Germinal center (tissue), 1 donor: ENCODE measurements at regions not wholly inside any gene's neighbourhood (a gene's known extent, or its start where the extent isn't known, plus 50 kb on each side); places are given as distances from the start of the nearest gene placed in this dataset.
A peak's percentile ranks its signal among the peaks of the same experiment; 100 is the strongest.

Source experiments
- DNase-seq: peaks from one replicate; pipeline ENCODE4 v3.0.0; 2012; ENCODE audit warnings: mixed read lengths, low spot score

DNA sequence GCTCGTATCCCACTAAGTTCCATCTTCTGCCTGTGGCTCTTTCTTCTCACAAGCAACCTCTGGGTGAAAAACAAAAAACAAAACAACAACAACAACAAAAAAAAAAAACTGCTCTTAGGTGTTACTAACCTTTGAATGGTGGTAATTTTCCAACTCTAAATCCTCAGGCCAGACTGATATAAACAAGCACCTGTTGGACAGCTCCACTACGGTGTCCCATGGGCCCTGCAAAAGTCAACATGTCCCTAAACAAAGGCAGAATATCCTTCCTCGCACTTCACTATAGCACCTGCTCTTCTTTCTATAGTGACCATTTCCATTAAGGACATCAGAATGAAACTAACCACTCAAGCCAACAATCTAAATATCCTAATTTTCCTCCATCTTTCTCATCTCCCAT lies 54.6 kb upstream of the PARM1 start:
- no peak for DNase-seq

DNA sequence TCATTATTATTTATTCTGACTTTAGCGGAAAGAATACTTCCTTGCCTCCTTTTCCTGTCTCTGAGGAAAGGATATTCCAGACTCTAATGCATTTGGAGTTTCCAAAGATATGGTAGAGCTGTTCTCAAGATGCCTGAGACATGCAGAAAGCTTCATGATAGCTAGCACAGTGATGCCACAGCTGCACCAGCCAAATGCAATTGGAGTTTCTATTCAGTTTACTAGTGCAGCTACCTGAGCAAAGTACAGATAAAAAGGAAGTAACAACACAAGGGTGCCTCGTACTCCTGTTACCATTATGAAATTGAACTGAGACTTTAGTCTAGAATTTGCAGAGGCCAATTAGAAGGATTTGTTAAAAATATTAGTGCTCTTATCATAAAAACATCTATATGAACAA lies 57.5 kb upstream of the PARM1 start:
- DNase-seq: peak; percentile 15

DNA sequence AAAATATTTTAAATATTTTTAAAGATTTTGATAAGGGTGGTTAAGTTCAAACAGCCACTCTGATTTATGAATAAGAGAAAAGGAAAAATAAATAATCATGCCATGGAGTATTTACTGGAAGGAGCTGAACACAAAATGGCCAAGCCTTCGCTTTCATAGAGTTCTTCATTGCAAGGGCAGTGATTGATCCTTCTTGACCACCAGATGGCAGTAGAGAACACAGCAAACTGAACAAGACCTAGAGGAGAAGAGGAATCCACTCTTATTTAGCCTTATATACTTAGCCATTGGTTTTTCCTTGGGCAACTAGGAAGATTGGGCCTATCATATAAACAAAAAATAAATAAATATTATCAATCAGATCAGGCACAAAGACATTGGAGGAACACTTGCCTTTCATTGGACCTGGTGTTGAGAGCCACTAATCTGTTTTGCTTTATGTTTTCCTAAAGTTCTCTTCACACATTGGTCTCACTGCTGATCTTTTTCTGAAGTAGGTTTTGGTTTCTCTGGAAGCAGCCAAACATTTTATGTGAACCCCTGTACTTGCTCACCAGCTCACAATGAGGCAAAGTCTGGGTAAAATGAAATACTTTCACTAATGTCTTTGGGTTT lies 58.1 kb upstream of the PARM1 start:
- DNase-seq: peak; percentile 39

- peak; percentile 28 for DNase-seq
These were observed 59.2 kb upstream of the PARM1 start for GRCh38 chr4:74873545-74874301.

- no peak for DNase-seq
These were observed 64.7 kb upstream of the BTC start for GRCh38 chr4:74858921-74859562.

DNA sequence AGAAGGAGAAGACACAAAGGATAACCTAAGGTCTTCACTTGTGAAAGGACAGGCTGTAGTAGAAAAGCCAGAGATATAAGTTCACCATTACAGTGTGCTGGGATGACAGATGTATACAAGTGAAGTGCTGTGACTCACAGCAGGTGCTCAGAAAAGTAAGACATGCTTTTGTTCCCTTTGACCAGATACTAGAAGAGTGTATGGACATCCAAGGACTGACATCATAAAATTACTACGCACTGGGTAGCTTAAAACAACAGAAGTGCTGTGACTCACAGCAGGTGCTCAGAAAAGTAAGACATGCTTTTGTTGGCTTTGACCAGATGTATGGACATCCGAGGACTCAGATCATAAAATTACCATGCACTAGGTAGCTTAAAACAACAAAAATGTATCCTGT lies 61.6 kb upstream of the BTC start:
- DNase-seq: no peak

- no peak for DNase-seq
These were observed 54.5 kb upstream of the BTC start for GRCh38 chr4:74848774-74849173.

DNA sequence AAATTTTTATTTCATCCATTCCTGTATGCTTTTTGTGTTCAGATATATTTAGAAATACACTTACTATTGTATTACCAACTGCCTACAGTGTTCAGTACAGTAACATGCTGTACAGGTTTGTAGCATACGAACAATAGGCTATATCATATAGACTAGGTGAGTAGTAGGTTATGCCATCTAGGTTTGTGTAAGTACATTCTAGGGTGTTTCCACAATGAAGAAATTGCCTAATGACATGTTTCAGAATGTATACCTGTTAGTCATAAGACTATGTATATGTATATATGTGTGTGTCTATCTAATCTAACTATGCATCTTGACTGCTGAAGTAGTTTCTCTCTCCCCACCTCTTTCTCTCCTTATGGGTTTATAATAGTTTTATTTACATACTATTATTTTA lies 51.5 kb upstream of the BTC start:
- DNase-seq: no peak
